Suprapubic skin (tissue), 4 donors: ENCODE measurements at regions not wholly inside any gene's neighbourhood (a gene's known extent, or its start where the extent isn't known, plus 50 kb on each side); places are given as distances from the start of the nearest gene placed in this dataset.
A peak's percentile ranks its signal among the peaks of the same experiment; 100 is the strongest.

Experiments
- DNase-seq, 2 donors: peaks; one replicate each; pipeline ENCODE4 v3.0.0-alpha.2; 2019; ENCODE audit warnings: low spot score in 2 of 2
- H3K27ac ChIP-seq: fragments of 200-600 bp; sonication (generic); one replicate; pipeline ENCODE4 v1.5.1; 2019
- H3K27me3 ChIP-seq: fragments of 200-600 bp; sonication (generic); one replicate; pipeline ENCODE4 v1.5.1; 2019
- H3K36me3 ChIP-seq: fragments of 200-600 bp; sonication (generic); one replicate; pipeline ENCODE4 v1.5.1; 2019
- H3K4me1 ChIP-seq: fragments of 200-600 bp; sonication (generic); one replicate; pipeline ENCODE4 v1.5.1; 2019
- H3K4me3 ChIP-seq: fragments of 200-600 bp; sonication (generic); one replicate; pipeline ENCODE4 v1.5.1; 2019; ENCODE audit warnings: mild to moderate bottlenecking
- H3K9me3 ChIP-seq: fragments of 200-600 bp; sonication (generic); one replicate; pipeline ENCODE4 v1.5.1; 2019
- CTCF ChIP-seq, 2 donors: fragments of 200-600 bp in 1 of 2; fragments of 450-650 bp in 1 of 2; sonication (generic) in 1 of 2; IDR thresholded peaks; one replicate each; pipeline ENCODE4 v1.5.1; 2016 to 2019; ENCODE audit warnings: antibody characterized with exemption in 2 of 2, mild to moderate bottlenecking in 1 of 2, moderate library complexity in 1 of 2
- EP300 ChIP-seq: sonication (generic); formaldehyde crosslinking; IDR thresholded peaks from one replicate; pipeline ENCODE4 v1.6.1; 2017; ENCODE audit warnings: antibody characterized with exemption
- POLR2A ChIP-seq, 2 donors: fragments of 450-650 bp; IDR thresholded peaks; one replicate each; pipeline ENCODE4 v1.6.1; 2017; ENCODE audit warnings: antibody characterized with exemption in 2 of 2, mild to moderate bottlenecking in 2 of 2, moderate library complexity in 2 of 2
- POLR2AphosphoS5 ChIP-seq, 3 donors: sonication (generic); formaldehyde crosslinking; IDR thresholded peaks; one replicate each; pipeline ENCODE4 v1.6.1; 2017; ENCODE audit warnings: antibody characterized with exemption in 3 of 3
- WGBS: methylation state at CpG from one replicate; pipeline ENCODE4 v1.1.5; 2018; 5-methylcytosine and 5-hydroxymethylcytosine counted together

- no peaks in the 10 kb centered on the region for H3K36me3 ChIP-seq
- no peak for TF ChIP-seq CTCF (IDR thresholded peaks at IDR 0.05)
- TF ChIP-seq POLR2AphosphoS5 (IDR thresholded peaks at IDR 0.05), result no peak
- TF ChIP-seq POLR2A (IDR thresholded peaks at IDR 0.05), result no peak
- TF ChIP-seq EP300, result no peak
- no peak for DNase-seq
- no peaks in the 10 kb centered on the region for H3K9me3 ChIP-seq
- H3K27ac ChIP-seq, result no peak overlapping the region
- 67% methylated on average over 11 of the region's 11 CpGs for WGBS
- H3K4me1 ChIP-seq, result no peaks in the 10 kb centered on the region
- no peak overlapping the region for H3K4me3 ChIP-seq
- H3K27me3 ChIP-seq, result no peaks in the 10 kb centered on the region
These were observed 491.3 kb downstream of the TMEM114 start for GRCh38 chr16:8098947-8099512.

DNA sequence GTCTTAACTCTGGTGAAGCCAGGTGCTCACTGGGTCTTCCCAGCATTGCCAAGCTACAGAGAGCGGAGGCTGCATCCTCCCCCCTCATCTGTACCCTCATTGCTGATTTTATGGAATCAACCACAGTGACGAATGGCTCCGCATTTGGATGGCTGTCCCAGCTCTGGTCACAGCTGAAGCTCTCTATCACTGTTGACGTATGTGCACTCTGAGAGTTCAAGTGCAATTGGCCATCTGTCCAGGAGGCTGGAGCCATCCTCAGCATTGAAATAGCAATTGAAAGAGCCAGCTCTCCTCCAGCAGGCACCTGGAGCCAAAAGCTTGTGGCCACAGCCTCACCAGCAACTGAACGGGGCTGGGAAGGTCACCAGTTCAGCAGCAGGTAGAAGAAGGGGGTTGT, 494.1 kb downstream of the TMEM114 start:
- Histone ChIP-seq H3K9me3 (no peaks in the 10 kb centered on the region), H3K4me1 (no peaks in the 10 kb centered on the region), H3K27me3 (no peaks in the 10 kb centered on the region), H3K4me3 (no peak overlapping the region), H3K27ac (no peak overlapping the region), H3K36me3 (no peaks in the 10 kb centered on the region)
- WGBS, result 89% methylated on average over 5 of the region's 5 CpGs
- TF ChIP-seq CTCF (IDR thresholded peaks at IDR 0.05), result no peak
- DNase-seq, result no peak

- no peaks in the 10 kb centered on the region for H3K9me3 ChIP-seq
- WGBS, result 89% methylated on average over 5 of the region's 5 CpGs
- TF ChIP-seq POLR2A (IDR thresholded peaks at IDR 0.05) (no peak), CTCF (IDR thresholded peaks at IDR 0.05) (no peak), POLR2AphosphoS5 (IDR thresholded peaks at IDR 0.05) (no peak), EP300 (no peak)
- DNase-seq, result no peak
- no peaks in the 10 kb centered on the region for H3K27me3 ChIP-seq
- no peaks in the 10 kb centered on the region for H3K4me1 ChIP-seq
- no peaks in the 10 kb centered on the region for H3K36me3 ChIP-seq
- H3K27ac ChIP-seq, result no peak overlapping the region
- H3K4me3 ChIP-seq, result no peak overlapping the region
These were observed 495.6 kb downstream of the TMEM114 start for GRCh38 chr16:8094696-8095095.

DNA sequence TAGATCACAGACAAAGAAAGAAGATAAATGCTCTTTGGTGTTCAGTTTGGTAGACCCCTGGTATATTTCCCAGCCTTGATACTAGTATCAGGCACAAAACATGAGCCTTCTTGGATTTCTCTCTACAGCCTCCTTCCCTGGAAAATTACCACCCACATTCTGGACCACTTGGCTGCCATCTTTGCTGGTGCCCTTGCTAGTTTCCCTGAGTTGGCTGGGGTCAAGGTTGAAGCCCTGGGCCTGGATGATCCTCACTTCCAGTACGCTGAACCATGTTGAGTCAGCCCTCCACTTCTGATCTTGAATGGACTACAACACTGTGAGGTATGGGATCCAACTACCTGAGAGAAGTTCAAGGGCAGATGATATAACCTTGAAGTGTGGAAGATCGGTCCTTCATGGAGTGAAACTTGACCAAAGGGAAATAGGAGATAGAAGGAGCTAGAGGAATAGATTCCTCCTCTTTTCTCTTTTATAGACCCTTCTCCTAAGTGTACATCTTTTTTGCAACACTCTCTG, 501.4 kb downstream of the TMEM114 start:
- Histone ChIP-seq H3K4me3 (no peak overlapping the region), H3K27ac (no peak overlapping the region), H3K9me3 (no peaks in the 10 kb centered on the region), H3K36me3 (no peaks in the 10 kb centered on the region), H3K27me3 (no peaks in the 10 kb centered on the region), H3K4me1 (peaks cover 6% of the 10 kb centered on the region)
- WGBS, result 86% methylated on average over 2 of the region's 2 CpGs
- TF ChIP-seq POLR2A (IDR thresholded peaks at IDR 0.05) (no peak), POLR2AphosphoS5 (IDR thresholded peaks at IDR 0.05) (no peak), EP300 (no peak), CTCF (IDR thresholded peaks at IDR 0.05) (no peak)
- DNase-seq, result no peak

- Histone ChIP-seq H3K27me3 (no peaks in the 10 kb centered on the region), H3K4me1 (peaks cover 6% of the 10 kb centered on the region), H3K4me3 (no peak overlapping the region), H3K9me3 (no peaks in the 10 kb centered on the region), H3K36me3 (no peaks in the 10 kb centered on the region), H3K27ac (peak overlapping the region; percentile 64)
- no peak for DNase-seq
- TF ChIP-seq CTCF (IDR thresholded peaks at IDR 0.05), result no peak
- TF ChIP-seq EP300, result no peak
- TF ChIP-seq POLR2AphosphoS5 (IDR thresholded peaks at IDR 0.05), result no peak
- TF ChIP-seq POLR2A (IDR thresholded peaks at IDR 0.05), result no peak
- 14% methylated on average over 5 of the region's 5 CpGs for WGBS
These were observed 502.6 kb downstream of the TMEM114 start for GRCh38 chr16:8087597-8088289.
